H9 (cell line): ENCODE measurements at regions not wholly inside any gene's neighbourhood (a gene's known extent, or its start where the extent isn't known, plus 50 kb on each side); places are given as distances from the start of the nearest gene placed in this dataset.

Experiments
- DNase-seq: peaks from one replicate; pipeline ENCODE4 v3.0.0-alpha.2; 2017
- H2AFZ ChIP-seq: one replicate; pipeline ENCODE4 v1.6.1; 2013; ENCODE audit warnings: mild to moderate bottlenecking, low read length, control low read depth, moderate library complexity
- H2AK5ac ChIP-seq: 2 replicates; pipeline ENCODE4 v1.6.1; 2013; ENCODE audit warnings: low read length, control low read depth, mixed read lengths; ENCODE audit not compliant: insufficient read length
- H2BK120ac ChIP-seq: one replicate; pipeline ENCODE4 v1.6.1; 2013; ENCODE audit warnings: low read depth, mild to moderate bottlenecking, low read length, control low read depth, inconsistent platforms; ENCODE audit not compliant: poor library complexity, severe bottlenecking
- H2BK12ac ChIP-seq: 2 replicates; pipeline ENCODE4 v1.6.1; 2013; ENCODE audit warnings: low read length, control low read depth, mixed read lengths, low read depth; ENCODE audit not compliant: insufficient read length
- H2BK15ac ChIP-seq: 2 replicates; pipeline ENCODE4 v1.6.1; 2013; ENCODE audit warnings: low read depth, low read length, control low read depth
- H2BK20ac ChIP-seq: one replicate; pipeline ENCODE4 v1.6.1; 2013; ENCODE audit warnings: low read depth, mild to moderate bottlenecking, low read length, control low read depth, inconsistent platforms; ENCODE audit not compliant: poor library complexity, severe bottlenecking
- H2BK5ac ChIP-seq: 2 replicates; pipeline ENCODE4 v1.6.1; 2013; ENCODE audit warnings: low read length, control low read depth, mixed read lengths; ENCODE audit not compliant: insufficient read length
- H3K14ac ChIP-seq: 2 replicates; pipeline ENCODE4 v1.6.1; 2013; ENCODE audit warnings: low read length, control low read depth; ENCODE audit not compliant: insufficient read depth
- H3K18ac ChIP-seq: 2 replicates; pipeline ENCODE4 v1.6.1; 2013; ENCODE audit warnings: low read depth, mild to moderate bottlenecking, mixed read lengths, low read length, control low read depth; ENCODE audit not compliant: insufficient read length
- H3K23ac ChIP-seq: 2 replicates; pipeline ENCODE4 v1.6.1; 2013; ENCODE audit warnings: low read length, control low read depth, mixed read lengths, low read depth; ENCODE audit not compliant: insufficient read length
- H3K23me2 ChIP-seq: 2 replicates; pipeline ENCODE4 v1.6.1; 2013; ENCODE audit warnings: low read depth, mild to moderate bottlenecking, mixed read lengths, low read length, control low read depth; ENCODE audit not compliant: insufficient read length, poor library complexity, severe bottlenecking
- H3K27ac ChIP-seq: 2 replicates; pipeline ENCODE4 v1.5.1; 2013; ENCODE audit warnings: low read length, control low read depth, mixed read lengths, low read depth; ENCODE audit not compliant: insufficient read length
- H3K27me3 ChIP-seq: 2 replicates; pipeline ENCODE4 v1.6.1; 2013; ENCODE audit warnings: low read length, control low read depth, inconsistent platforms; ENCODE audit not compliant: insufficient read depth
- H3K4ac ChIP-seq: 2 replicates; pipeline ENCODE4 v1.6.1; 2013; ENCODE audit warnings: low read depth, mild to moderate bottlenecking, control low read depth, inconsistent platforms, low read length, moderate library complexity
- H3K4me1 ChIP-seq: 2 replicates; pipeline ENCODE4 v1.6.1; 2013; ENCODE audit warnings: low read length, control low read depth, inconsistent platforms; ENCODE audit not compliant: insufficient read depth
- H3K4me2 ChIP-seq: 2 replicates; pipeline ENCODE4 v1.6.1; 2013; ENCODE audit warnings: low read length, control low read depth, mixed read lengths; ENCODE audit not compliant: insufficient read length, insufficient read depth
- H3K56ac ChIP-seq: 2 replicates; pipeline ENCODE4 v1.6.1; 2013; ENCODE audit warnings: low read depth, mild to moderate bottlenecking, mixed read lengths, low read length, control low read depth; ENCODE audit not compliant: insufficient read length
- H3K79me1 ChIP-seq: 2 replicates; pipeline ENCODE4 v1.6.1; 2013; ENCODE audit warnings: low read depth, mild to moderate bottlenecking, moderate library complexity, low read length, control low read depth, inconsistent platforms; ENCODE audit not compliant: insufficient read depth, poor library complexity, severe bottlenecking
- H3K79me2 ChIP-seq: 2 replicates; pipeline ENCODE4 v1.6.1; 2013; ENCODE audit warnings: low read length, control low read depth, inconsistent platforms; ENCODE audit not compliant: insufficient read depth
- H3K9ac ChIP-seq: 2 replicates; pipeline ENCODE4 v1.6.1; 2013; ENCODE audit warnings: low read length, control low read depth, mixed read lengths; ENCODE audit not compliant: insufficient read length; ENCODE audit errors: extremely low read depth
- H3K9me3 ChIP-seq: one replicate; pipeline ENCODE4 v1.6.1; 2013; ENCODE audit warnings: low read depth, low read length, inconsistent platforms; ENCODE audit not compliant: control insufficient read depth
- H3T11ph ChIP-seq: one replicate; pipeline ENCODE4 v1.6.1; 2013; ENCODE audit warnings: mild to moderate bottlenecking, low read length, control low read depth, inconsistent platforms
- H4K20me1 ChIP-seq: one replicate; pipeline ENCODE4 v1.6.1; 2013; ENCODE audit not compliant: control insufficient read depth, insufficient read length, insufficient read depth
- H4K5ac ChIP-seq: 2 replicates; pipeline ENCODE4 v1.6.1; 2013; ENCODE audit warnings: low read depth, mild to moderate bottlenecking, mixed read lengths, low read length, control low read depth; ENCODE audit not compliant: insufficient read length
- H4K8ac ChIP-seq: replicated peaks from 2 replicates; pipeline ENCODE4 v1.6.1; 2013; ENCODE audit warnings: low read length, control low read depth, mixed read lengths, low read depth; ENCODE audit not compliant: insufficient read length
- H4K91ac ChIP-seq: 2 replicates; pipeline ENCODE4 v1.6.1; 2013; ENCODE audit warnings: low read depth, mild to moderate bottlenecking, moderate library complexity, mixed read lengths, low read length, control low read depth; ENCODE audit not compliant: insufficient read length
- H3K27ac Mint-ChIP-seq, 3 experiments: 2 replicates in 2 of 3; 3 replicates in 1 of 3; pipeline ENCODE4 v1.8.0; 2020 to 2021; ENCODE audit warnings: mixed read lengths in 3 of 3, mild to moderate bottlenecking in 1 of 3, moderate library complexity in 1 of 3
- H3K27me3 Mint-ChIP-seq: 2 replicates; pipeline ENCODE4 v1.8.0; 2021; ENCODE audit warnings: low read depth, mild to moderate bottlenecking, moderate library complexity, mixed read lengths
- H3K36me3 Mint-ChIP-seq, 3 experiments: 2 replicates in 2 of 3; 3 replicates in 1 of 3; pipeline ENCODE4 v1.8.0; 2020 to 2021; ENCODE audit warnings: low read depth in 3 of 3, mixed read lengths in 3 of 3; ENCODE audit not compliant: insufficient read depth in 1 of 3
- H3K4me1 Mint-ChIP-seq, 2 experiments: 2 replicates each; pipeline ENCODE4 v1.8.0; 2020; ENCODE audit warnings: mixed read lengths in 2 of 2
- H3K4me3 Mint-ChIP-seq, 2 experiments: 2 replicates in 1 of 2; 3 replicates in 1 of 2; pipeline ENCODE4 v1.8.0; 2020 to 2021; ENCODE audit warnings: mild to moderate bottlenecking in 2 of 2, mixed read lengths in 2 of 2, moderate library complexity in 1 of 2
- H3K9me3 Mint-ChIP-seq, 2 experiments: 2 replicates in 1 of 2; 3 replicates in 1 of 2; pipeline ENCODE4 v1.8.0; 2020; ENCODE audit warnings: mild to moderate bottlenecking in 2 of 2, mixed read lengths in 2 of 2, moderate library complexity in 1 of 2
- CTCF ChIP-seq: fragments of 200-600 bp; sonication (generic); conservative IDR thresholded peaks from 3 replicates; pipeline ENCODE4 v1.8.0; 2021; ENCODE audit warnings: antibody characterized with exemption, mild to moderate bottlenecking

- H3K27me3 Mint-ChIP-seq, result no peaks in the 10 kb centered on the region
- H3K9me3 ChIP-seq, result peaks cover 9% of the 10 kb centered on the region
- no peak overlapping the region for H4K91ac ChIP-seq
- no peaks in the 10 kb centered on the region for H3K4me1 Mint-ChIP-seq
- peaks cover 39 to 59% of the 10 kb centered on the region in 2 experiments for H3K9me3 Mint-ChIP-seq
- no peak overlapping the region for H3K4me2 ChIP-seq
- DNase-seq, result no peak
- no peaks in the 10 kb centered on the region for H3K23me2 ChIP-seq
- no peak overlapping the region for H3K27ac Mint-ChIP-seq
- H4K8ac ChIP-seq, result no peak overlapping the region
- H2BK15ac ChIP-seq, result no peak overlapping the region
- no peaks in the 10 kb centered on the region for H3K27me3 ChIP-seq
- peaks cover 0 to 3% (median 0%) of the 10 kb centered on the region in 3 experiments; a peak in 2 of 7 replicates for H3K36me3 Mint-ChIP-seq
- no peaks in the 10 kb centered on the region for H3K79me1 ChIP-seq
- H4K5ac ChIP-seq, result no peak overlapping the region
- no peak overlapping the region for H2BK120ac ChIP-seq
- no peak overlapping the region for H3T11ph ChIP-seq
- H3K27ac ChIP-seq, result no peak overlapping the region
- H3K14ac ChIP-seq, result no peak overlapping the region
- H2BK12ac ChIP-seq, result no peak overlapping the region
- H3K18ac ChIP-seq, result no peak overlapping the region
- H3K4me1 ChIP-seq, result no peaks in the 10 kb centered on the region
- H3K9ac ChIP-seq, result no peak overlapping the region
- no peak overlapping the region for H2BK5ac ChIP-seq
- H3K4ac ChIP-seq, result no peak overlapping the region
- H3K4me3 Mint-ChIP-seq, result no peak overlapping the region
- no peaks in the 10 kb centered on the region for H4K20me1 ChIP-seq
- no peak for TF ChIP-seq CTCF
- H2BK20ac ChIP-seq, result no peak overlapping the region
- no peaks in the 10 kb centered on the region for H3K79me2 ChIP-seq
- no peak overlapping the region for H3K23ac ChIP-seq
- no peak overlapping the region for H3K56ac ChIP-seq
- H2AFZ ChIP-seq, result no peak overlapping the region
- no peak overlapping the region for H2AK5ac ChIP-seq
These were observed 70.9 kb upstream of the APOOL start for GRCh38 chrX:84932814-84933213.
